HG03442 (cell line): ENCODE measurements at regions not wholly inside any gene's neighbourhood (a gene's known extent, or its start where the extent isn't known, plus 50 kb on each side); places are given as distances from the start of the nearest gene placed in this dataset.

ENCODE experiments used
- ATAC-seq: cut with Tn5 transposase; IDR thresholded peaks from one replicate; pipeline ENCODE4 v1.9.1; 2021; ENCODE audit warnings: mild to moderate bottlenecking, moderate library complexity; ENCODE audit not compliant: unreplicated experiment

DNA sequence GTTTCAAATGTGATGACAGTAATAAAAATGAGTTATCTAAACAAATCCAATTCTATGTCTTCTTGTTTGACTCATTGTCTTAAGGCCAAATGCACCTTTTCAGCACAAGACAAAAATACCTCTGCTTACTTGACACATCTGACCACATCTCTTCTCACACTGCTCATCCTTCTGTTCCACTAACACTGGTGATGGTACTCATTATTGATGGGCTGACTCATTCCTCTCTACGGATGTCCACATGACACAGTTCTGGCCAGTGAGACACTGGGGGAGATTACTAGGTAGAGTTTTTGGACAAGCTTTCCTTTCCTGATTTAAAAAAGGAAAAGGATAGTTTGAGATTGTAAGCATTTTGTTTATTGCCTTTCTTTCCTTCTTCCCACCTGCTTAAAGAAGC is 410.6 kb upstream of the THRB start:
- ATAC-seq, result no peak

GRCh38 chr3:24907106-24907505 is 412.5 kb upstream of the THRB start:
- no peak for ATAC-seq

GRCh38 chr3:24911076-24911475 is 416.4 kb upstream of the THRB start:
- ATAC-seq, result no peak

GRCh38 chr3:24915639-24916038 is 421.0 kb upstream of the THRB start:
- ATAC-seq, result no peak

DNA sequence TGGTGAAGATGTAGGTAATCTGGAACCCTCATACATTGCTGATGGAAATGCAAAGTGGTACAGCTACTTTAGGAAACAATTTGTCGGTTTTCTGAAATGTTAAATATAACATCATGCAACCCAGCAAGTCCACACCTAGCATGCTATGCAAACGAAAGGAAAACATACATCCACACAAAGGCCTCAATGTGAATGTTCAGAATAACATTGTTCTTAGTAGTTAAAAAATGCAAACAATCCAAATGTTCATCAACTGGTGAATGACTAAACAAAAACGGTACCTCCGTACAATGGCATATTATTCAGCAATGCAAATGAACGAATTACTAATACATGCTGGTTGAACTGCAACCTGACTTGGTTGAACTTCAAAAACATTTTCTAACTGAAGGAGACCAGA is 423.3 kb upstream of the THRB start:
- ATAC-seq, result no peak

- no peak for ATAC-seq
Observed at GRCh38 chr3:24923570-24923969, 428.9 kb upstream of the THRB start.

DNA sequence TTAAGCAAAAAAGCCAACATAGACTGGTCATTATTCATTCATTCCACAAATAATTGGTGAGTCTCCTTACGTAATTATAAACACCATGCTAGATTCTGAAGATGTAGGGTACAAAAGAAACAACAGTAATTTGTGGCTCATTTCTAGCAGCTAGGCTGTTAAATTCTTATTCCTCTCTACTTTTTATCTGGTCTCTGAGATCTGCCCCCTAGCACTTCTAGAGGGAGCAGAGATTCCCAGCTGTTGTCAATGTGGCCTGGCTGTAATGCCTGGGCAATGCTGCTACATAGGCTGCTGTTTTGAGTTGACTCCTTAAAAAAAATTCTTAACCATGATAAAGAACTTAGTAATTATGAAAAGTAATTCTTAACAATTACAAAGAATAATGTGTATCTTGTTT is 434.9 kb upstream of the THRB start:
- no peak for ATAC-seq

- ATAC-seq, result no peak
Observed at GRCh38 chr3:24933401-24933800, 438.8 kb upstream of the THRB start.

DNA sequence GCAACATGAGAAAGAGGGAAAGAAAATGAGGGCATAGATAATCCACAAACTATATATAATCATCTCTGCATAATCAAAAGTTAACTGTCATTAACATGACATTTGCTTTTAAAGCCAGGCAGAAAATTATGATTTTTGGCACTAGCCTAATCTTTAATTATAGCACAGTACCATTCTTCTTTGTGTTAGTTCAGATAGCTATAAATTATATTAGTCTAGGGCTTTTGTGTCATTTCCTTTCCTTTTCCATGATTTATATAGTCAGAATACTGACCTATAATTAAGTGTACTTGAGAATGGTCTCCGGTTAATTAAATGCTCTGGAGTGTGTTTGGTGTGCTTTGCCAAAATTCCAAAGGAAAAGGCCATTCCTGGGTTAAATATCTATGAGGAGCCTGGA is 441.9 kb upstream of the THRB start:
- ATAC-seq, result no peak

- no peak for ATAC-seq
Observed at GRCh38 chr3:24937228-24937627, 442.6 kb upstream of the THRB start.

DNA sequence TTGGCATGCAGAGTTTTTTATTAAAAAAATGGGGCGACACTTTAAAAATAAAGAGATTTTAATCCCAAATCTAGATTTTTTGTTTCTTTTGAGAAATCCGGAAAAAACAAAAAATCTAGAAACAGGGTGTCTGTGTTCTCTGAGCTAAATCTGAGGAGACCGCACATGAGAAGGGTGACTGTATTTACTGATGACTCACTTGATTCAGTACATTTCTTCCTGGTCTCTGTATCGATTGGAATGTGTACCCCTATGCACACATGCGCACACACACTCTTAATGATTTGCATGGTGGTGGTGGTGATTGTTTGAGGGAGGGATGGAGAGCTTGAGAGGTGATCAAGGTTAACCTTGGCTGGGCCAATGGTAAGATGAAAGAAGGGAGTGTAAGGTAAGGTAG is 443.1 kb upstream of the THRB start:
- ATAC-seq, result no peak

DNA sequence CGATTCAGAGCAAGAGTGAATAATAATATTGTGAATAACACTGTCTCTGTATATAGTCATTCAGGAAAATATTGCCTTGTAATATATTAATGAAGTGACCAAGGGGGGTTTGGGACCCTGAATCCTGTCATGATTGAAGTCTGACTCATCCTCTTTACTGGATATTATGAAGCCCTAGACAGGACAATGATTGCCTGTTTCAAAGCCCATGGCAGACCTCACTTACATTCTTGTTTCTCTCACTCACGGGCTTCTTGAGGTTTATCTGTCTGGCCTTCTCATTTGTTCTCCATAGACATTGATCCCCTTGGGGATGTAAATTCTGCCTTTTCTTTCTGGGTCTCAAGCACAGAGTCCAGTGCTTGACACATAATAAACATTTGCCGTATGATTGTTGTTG is 449.3 kb upstream of the THRB start:
- ATAC-seq, result no peak

- no peak for ATAC-seq
Observed at GRCh38 chr3:24944805-24945520, 450.3 kb upstream of the THRB start.

DNA sequence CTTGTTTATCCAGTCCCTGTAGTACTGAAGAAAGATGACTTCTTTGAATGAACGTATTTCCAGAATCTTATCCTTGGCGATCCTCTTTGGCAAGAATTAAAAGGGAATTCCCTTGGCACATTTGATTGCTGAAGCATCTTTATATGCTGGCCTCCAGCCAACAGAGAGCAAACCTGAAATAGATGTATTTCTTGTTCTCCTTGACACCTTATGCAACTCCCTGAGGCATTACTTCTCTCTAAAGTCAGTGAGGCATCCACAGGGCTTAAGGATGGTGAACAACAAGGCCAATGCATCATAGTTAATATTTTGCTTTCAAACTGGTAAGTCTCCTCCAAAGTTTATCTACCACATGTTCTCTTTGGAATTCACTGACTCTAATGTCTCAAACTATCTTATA is 450.9 kb upstream of the THRB start:
- no peak for ATAC-seq

DNA sequence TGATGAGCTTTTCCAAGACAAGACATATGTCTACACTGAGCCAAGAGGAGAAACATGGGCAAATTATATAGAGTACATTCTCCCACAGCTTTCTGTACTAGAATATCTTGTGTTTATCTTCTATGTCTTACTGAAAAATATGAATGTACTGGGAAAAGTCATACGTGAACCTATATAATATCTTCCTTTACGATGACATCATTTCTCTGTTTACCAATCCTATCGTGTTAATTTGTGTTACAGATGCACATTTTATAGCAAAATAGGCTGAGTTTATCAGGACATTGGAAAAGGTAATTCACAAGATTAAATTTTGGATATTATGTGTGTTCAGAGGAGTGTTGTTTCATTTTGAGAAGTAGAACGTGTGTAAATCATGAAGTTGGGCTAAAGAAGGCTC is 452.5 kb upstream of the THRB start:
- no peak for ATAC-seq

GRCh38 chr3:24951180-24951579 is 456.5 kb upstream of the THRB start:
- ATAC-seq, result no peak

GRCh38 chr3:24952388-24952787 is 457.7 kb upstream of the THRB start:
- ATAC-seq, result no peak

DNA sequence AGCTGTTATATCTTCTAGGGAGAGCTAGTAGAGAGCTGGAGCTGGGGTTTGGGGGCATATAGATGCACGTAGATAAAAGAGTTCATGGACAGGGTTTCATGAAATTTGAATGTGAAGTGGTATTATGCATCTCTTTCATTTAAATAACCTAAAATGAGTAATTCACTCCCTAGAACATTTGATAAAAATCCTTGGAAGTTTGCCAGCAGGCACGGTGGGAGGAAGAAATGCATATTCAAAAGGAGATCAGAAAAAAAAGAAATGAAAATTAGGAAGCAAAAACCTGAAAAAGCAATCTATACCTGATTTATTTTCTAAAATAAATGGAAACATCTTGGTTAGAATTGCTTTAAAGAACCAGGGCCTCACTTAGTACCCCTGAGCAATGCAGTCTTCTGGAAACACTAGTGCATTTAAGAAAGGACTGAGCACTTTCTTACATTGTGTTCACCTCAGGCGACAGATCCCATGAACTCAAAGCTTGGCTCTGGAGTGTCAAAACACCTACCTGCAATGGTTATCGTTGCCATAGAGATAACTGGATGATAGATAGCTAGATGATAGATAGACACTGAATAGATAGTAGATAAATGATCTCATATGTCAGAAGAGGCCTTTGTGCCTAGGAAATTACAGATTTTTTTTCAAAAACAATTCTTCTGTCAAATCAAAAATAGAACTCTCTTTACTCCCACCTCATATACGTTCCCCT is 458.6 kb upstream of the THRB start:
- ATAC-seq, result no peak

GRCh38 chr3:24956613-24957012 is 462.0 kb upstream of the THRB start:
- ATAC-seq, result no peak

DNA sequence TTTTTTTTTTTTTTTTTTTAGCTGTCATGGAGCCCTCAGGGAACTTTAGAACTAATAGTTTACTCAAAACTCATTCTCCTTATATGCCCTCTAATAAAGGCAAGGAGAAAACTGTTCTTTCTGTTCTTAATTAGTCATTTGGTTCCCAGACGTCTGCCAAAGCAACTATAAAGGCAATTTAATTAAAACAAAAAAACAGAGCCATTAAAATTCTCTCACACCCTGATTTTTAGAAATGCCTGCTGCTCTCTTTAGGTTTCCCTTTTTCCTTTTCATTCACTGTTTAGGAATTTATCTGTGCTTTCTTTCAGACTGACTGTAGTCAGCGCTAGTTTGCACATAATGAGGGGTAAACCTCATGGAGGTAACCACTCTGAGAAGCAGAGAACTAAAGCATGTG is 463.6 kb upstream of the THRB start:
- ATAC-seq, result no peak

DNA sequence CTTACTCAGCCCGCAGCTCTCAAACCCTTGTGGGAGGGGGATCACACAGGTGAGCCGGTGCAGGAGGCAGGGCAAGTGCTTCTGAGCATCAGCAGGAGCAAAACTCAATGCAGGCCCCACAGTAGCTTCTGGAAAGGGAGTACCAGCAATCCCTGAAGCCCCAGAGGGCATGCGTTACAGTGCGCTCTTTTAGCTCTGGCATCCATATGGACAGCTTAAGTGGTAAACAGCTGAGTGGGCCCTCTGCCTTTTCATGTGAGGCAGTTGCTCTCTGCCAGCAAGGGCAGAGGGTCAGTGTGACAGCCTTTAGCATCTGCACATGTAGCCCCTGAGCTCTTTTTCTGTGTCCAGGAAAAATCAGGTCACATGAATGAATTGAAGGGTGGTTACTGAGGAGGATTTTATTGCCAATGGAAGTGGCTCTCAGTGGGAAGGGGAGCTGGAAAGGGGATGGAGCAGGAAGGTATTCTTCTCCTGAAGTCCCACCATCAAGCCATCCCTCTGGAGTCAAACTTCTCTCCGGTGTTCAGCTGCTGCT is 464.3 kb upstream of the THRB start:
- no peak for ATAC-seq
